ENCODE measurements at regions not wholly inside any gene's neighbourhood (a gene's known extent, or its start where the extent isn't known, plus 50 kb on each side); places are given as distances from the start of the nearest gene placed in this dataset.

DNA sequence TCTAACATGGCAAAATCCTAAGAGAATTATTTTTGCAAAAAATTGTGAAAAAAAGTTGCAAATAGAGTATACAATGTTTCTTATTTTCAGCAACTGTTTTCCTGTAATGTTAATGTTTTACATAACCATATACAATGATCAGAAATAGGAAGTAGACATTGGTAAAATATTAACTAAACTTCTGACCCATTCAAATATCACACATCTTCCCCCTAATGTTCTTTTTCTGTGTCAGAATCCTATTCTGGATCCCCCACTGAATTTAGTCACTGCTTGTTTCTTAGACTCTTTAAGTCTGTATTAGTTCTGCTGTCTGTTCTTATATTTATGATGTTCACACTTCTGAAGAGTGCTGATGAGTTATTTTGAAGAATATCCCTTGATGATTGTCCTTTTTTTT, 62.0 kb downstream of the HFE start:
- FAIRE-seq, result no peak
- no peak for DNase-seq (ENCODE audit: insufficient read length, low spot score)
- no peak for TF ChIP-seq PAX5 (IDR thresholded peaks at IDR 0.05; ENCODE audit: insufficient read depth, low read length, severe bottlenecking)
- TF ChIP-seq POLR2A (IDR thresholded peaks at IDR 0.05; ENCODE audit: low read depth, low read length), result no peak
- no peak for TF ChIP-seq TAF1 (IDR thresholded peaks at IDR 0.05; ENCODE audit: low read depth, low read length)
- no peak for TF ChIP-seq POU2F2 (IDR thresholded peaks at IDR 0.05; ENCODE audit: low read depth, low read length)
- no peak for TF ChIP-seq POLR2AphosphoS5 (IDR thresholded peaks at IDR 0.05; ENCODE audit: low read depth, low read length)
- no peak for TF ChIP-seq SPI1 (IDR thresholded peaks at IDR 0.05; ENCODE audit: low read depth, low read length)

- TF ChIP-seq POU2F2 (IDR thresholded peaks at IDR 0.05; ENCODE audit: low read depth, low read length) (no peak), POLR2AphosphoS5 (IDR thresholded peaks at IDR 0.05; ENCODE audit: low read depth, low read length) (no peak), POLR2A (IDR thresholded peaks at IDR 0.05; ENCODE audit: low read depth, low read length) (no peak), TAF1 (IDR thresholded peaks at IDR 0.05; ENCODE audit: low read depth, low read length) (no peak), SPI1 (IDR thresholded peaks at IDR 0.05; ENCODE audit: low read depth, low read length) (no peak), PAX5 (IDR thresholded peaks at IDR 0.05; ENCODE audit: insufficient read depth, low read length, severe bottlenecking) (no peak)
- DNase-seq (ENCODE audit: insufficient read length, low spot score) (no peak), FAIRE-seq (no peak)
Measured at GRCh38 chr6:26152226-26153101, 65.2 kb downstream of the HFE start.

- DNase-seq (ENCODE audit: insufficient read length, low spot score), result no peak
- no peak for FAIRE-seq
- TF ChIP-seq TAF1 (IDR thresholded peaks at IDR 0.05; ENCODE audit: low read depth, low read length) (no peak), SPI1 (IDR thresholded peaks at IDR 0.05; ENCODE audit: low read depth, low read length) (no peak), PAX5 (IDR thresholded peaks at IDR 0.05; ENCODE audit: insufficient read depth, low read length, severe bottlenecking) (no peak), POLR2A (IDR thresholded peaks at IDR 0.05; ENCODE audit: low read depth, low read length) (no peak), POLR2AphosphoS5 (IDR thresholded peaks at IDR 0.05; ENCODE audit: low read depth, low read length) (no peak), POU2F2 (IDR thresholded peaks at IDR 0.05; ENCODE audit: low read depth, low read length) (no peak)
Measured at GRCh38 chr6:26155061-26155930, 68.1 kb downstream of the HFE start.

DNA sequence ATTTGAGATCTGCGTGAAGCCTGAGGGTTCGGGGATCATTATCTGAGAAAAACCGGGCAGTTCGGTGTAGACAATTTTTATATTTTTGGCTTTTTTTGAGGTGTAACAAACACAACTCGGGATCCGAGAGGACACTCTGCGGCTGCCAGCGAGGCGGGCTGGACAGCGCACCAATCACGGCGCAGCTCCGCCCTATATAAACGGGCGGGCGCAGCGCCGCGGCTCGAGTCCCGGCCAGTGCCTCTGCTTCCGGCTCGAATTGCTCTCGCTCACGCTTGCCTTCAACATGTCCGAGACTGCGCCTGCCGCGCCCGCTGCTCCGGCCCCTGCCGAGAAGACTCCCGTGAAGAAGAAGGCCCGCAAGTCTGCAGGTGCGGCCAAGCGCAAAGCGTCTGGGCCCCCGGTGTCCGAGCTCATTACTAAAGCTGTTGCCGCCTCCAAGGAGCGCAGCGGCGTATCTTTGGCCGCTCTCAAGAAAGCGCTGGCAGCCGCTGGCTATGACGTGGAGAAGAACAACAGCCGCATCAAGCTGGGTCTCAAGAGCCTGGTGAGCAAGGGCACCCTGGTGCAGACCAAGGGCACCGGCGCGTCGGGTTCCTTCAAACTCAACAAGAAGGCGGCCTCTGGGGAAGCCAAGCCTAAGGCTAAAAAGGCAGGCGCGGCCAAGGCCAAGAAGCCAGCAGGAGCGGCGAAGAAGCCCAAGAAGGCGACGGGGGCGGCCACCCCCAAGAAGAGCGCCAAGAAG, 69.0 kb downstream of the HFE start:
- FAIRE-seq, result peak; percentile 87
- DNase-seq (ENCODE audit: insufficient read length, low spot score), result peak; percentile 66
- TF ChIP-seq SPI1 (IDR thresholded peaks at IDR 0.05; ENCODE audit: low read depth, low read length) (no peak), PAX5 (IDR thresholded peaks at IDR 0.05; ENCODE audit: insufficient read depth, low read length, severe bottlenecking) (peak; percentile 81), TAF1 (IDR thresholded peaks at IDR 0.05; ENCODE audit: low read depth, low read length) (peak; percentile 94), POLR2AphosphoS5 (IDR thresholded peaks at IDR 0.05; ENCODE audit: low read depth, low read length) (peak; percentile 97), POLR2A (IDR thresholded peaks at IDR 0.05; ENCODE audit: low read depth, low read length) (peak; percentile 98), POU2F2 (IDR thresholded peaks at IDR 0.05; ENCODE audit: low read depth, low read length) (peak; percentile 88)

DNA sequence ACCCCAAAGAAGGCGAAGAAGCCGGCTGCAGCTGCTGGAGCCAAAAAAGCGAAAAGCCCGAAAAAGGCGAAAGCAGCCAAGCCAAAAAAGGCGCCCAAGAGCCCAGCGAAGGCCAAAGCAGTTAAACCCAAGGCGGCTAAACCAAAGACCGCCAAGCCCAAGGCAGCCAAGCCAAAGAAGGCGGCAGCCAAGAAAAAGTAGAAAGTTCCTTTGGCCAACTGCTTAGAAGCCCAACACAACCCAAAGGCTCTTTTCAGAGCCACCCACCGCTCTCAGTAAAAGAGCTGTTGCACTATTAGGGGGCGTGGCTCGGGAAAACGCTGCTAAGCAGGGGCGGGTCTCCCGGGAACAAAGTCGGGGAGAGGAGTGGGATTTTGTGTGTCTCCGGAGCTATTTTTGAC, 69.6 kb downstream of the HFE start:
- FAIRE-seq, result no peak
- no peak for DNase-seq (ENCODE audit: insufficient read length, low spot score)
- no peak for TF ChIP-seq POU2F2 (IDR thresholded peaks at IDR 0.05; ENCODE audit: low read depth, low read length)
- no peak; the same call in 1 of the 2 replicates for TF ChIP-seq TAF1 (IDR thresholded peaks at IDR 0.05; ENCODE audit: low read depth, low read length)
- no peak for TF ChIP-seq PAX5 (IDR thresholded peaks at IDR 0.05; ENCODE audit: insufficient read depth, low read length, severe bottlenecking)
- no peak for TF ChIP-seq SPI1 (IDR thresholded peaks at IDR 0.05; ENCODE audit: low read depth, low read length)
- TF ChIP-seq POLR2AphosphoS5 (IDR thresholded peaks at IDR 0.05; ENCODE audit: low read depth, low read length), result no peak
- no peak for TF ChIP-seq POLR2A (IDR thresholded peaks at IDR 0.05; ENCODE audit: low read depth, low read length)

GRCh38 chr6:26157251-26158075, 70.2 kb downstream of the HFE start:
- TF ChIP-seq POLR2A (IDR thresholded peaks at IDR 0.05; ENCODE audit: low read depth, low read length) (peak; percentile 99), PAX5 (IDR thresholded peaks at IDR 0.05; ENCODE audit: insufficient read depth, low read length, severe bottlenecking) (no peak), POU2F2 (IDR thresholded peaks at IDR 0.05; ENCODE audit: low read depth, low read length) (peak; percentile 98), SPI1 (IDR thresholded peaks at IDR 0.05; ENCODE audit: low read depth, low read length) (peak; percentile 1; the same call in 1 of the 2 replicates), POLR2AphosphoS5 (IDR thresholded peaks at IDR 0.05; ENCODE audit: low read depth, low read length) (peak; percentile 98), TAF1 (IDR thresholded peaks at IDR 0.05; ENCODE audit: low read depth, low read length) (peak; percentile 62; the same call in 1 of the 2 replicates)
- DNase-seq (ENCODE audit: insufficient read length, low spot score) (peak; percentile 43), FAIRE-seq (peak; percentile 40)

GRCh38 chr6:26158076-26158580, 70.9 kb downstream of the HFE start:
- no peak for DNase-seq (ENCODE audit: insufficient read length, low spot score)
- peak; percentile 98 for TF ChIP-seq POU2F2 (IDR thresholded peaks at IDR 0.05; ENCODE audit: low read depth, low read length)
- no peak for TF ChIP-seq SPI1 (IDR thresholded peaks at IDR 0.05; ENCODE audit: low read depth, low read length)
- peak; percentile 96 for TF ChIP-seq POLR2AphosphoS5 (IDR thresholded peaks at IDR 0.05; ENCODE audit: low read depth, low read length)
- no peak for TF ChIP-seq PAX5 (IDR thresholded peaks at IDR 0.05; ENCODE audit: insufficient read depth, low read length, severe bottlenecking)
- TF ChIP-seq POLR2A (IDR thresholded peaks at IDR 0.05; ENCODE audit: low read depth, low read length), result peak; percentile 94
- TF ChIP-seq TAF1 (IDR thresholded peaks at IDR 0.05; ENCODE audit: low read depth, low read length), result peak; percentile 96
- peak; percentile 82 for FAIRE-seq

Measured in GM12891 (cell line).